ENCODE measurements at regions not wholly inside any gene's neighbourhood (a gene's known extent, or its start where the extent isn't known, plus 50 kb on each side); places are given as distances from the start of the nearest gene placed in this dataset.

DNA sequence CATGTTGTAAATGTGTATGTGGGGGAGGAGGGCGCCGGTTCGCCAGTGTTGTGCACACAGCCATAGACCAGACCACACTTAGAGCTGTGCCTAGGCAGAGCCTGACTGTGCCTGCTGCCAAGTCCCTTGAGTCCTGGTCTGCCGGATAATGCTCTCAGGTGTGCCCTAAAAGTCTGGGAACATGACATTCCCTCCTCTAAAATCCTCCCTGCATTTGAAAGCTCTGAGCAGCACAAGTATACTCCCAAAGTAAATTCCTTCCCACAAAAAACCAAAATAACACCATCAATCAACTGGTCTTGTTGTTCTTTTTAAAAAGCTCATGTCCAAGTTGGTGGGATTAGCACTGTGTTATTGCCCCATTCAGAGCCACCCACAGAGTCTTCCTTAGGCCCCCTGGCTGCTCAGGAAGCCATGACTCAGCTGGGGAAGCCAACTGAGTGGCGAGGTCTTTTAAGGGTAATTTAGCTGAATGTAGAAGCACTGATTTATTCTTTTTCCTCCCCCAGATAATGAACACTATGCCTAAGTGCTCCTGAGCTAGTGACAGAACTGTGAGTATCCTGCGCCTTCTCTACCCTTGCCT is 147.8 kb upstream of the MCTP2 start:
- Histone ChIP-seq H3K9me3 (ENCODE audit: severe bottlenecking) (no peaks in the 10 kb centered on the region), H3K27ac (no peak overlapping the region), H3K36me3 (no peaks in the 10 kb centered on the region), H3K27me3 (ENCODE audit: insufficient read depth, low read depth, severe bottlenecking) (peaks cover 71% of the 10 kb centered on the region), H3K4me3 (ENCODE audit: low read depth, low read length) (no peak overlapping the region)
- TF ChIP-seq, protein P1, sequence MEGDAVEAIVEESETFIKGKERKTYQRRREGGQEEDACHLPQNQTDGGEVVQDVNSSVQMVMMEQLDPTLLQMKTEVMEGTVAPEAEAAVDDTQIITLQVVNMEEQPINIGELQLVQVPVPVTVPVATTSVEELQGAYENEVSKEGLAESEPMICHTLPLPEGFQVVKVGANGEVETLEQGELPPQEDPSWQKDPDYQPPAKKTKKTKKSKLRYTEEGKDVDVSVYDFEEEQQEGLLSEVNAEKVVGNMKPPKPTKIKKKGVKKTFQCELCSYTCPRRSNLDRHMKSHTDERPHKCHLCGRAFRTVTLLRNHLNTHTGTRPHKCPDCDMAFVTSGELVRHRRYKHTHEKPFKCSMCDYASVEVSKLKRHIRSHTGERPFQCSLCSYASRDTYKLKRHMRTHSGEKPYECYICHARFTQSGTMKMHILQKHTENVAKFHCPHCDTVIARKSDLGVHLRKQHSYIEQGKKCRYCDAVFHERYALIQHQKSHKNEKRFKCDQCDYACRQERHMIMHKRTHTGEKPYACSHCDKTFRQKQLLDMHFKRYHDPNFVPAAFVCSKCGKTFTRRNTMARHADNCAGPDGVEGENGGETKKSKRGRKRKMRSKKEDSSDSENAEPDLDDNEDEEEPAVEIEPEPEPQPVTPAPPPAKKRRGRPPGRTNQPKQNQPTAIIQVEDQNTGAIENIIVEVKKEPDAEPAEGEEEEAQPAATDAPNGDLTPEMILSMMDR (IDR thresholded peaks at IDR 0.05; ENCODE audit: low read depth, low read length) = no peak
- no peak for DNase-seq

DNA sequence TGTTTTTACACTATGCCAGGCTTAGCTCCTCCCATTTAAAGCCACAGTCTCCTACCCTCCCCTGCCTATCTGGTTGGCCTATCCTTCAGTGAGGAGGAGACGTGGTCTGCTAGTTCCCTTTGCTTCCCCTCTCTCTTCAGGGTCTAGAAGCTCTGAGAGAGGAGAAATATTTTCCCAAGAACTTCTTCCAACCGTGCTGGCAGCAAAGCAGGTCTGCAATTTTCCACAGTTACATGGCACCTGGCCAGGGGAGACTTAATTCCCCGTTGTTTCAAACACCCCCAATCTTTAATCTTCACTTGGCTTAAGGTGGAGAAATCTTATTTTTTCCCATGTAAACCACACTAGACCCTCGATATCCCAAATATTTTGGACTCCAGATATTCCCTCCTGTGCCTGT is 149.5 kb upstream of the MCTP2 start:
- Histone ChIP-seq H3K9me3 (ENCODE audit: severe bottlenecking) (no peaks in the 10 kb centered on the region), H3K4me3 (ENCODE audit: low read depth, low read length) (no peak overlapping the region), H3K36me3 (no peaks in the 10 kb centered on the region), H3K27ac (no peak overlapping the region), H3K27me3 (ENCODE audit: insufficient read depth, low read depth, severe bottlenecking) (peaks cover 69% of the 10 kb centered on the region)
- no peak for DNase-seq
- TF ChIP-seq, protein P1 (IDR thresholded peaks at IDR 0.05; ENCODE audit: low read depth, low read length) = no peak

DNA sequence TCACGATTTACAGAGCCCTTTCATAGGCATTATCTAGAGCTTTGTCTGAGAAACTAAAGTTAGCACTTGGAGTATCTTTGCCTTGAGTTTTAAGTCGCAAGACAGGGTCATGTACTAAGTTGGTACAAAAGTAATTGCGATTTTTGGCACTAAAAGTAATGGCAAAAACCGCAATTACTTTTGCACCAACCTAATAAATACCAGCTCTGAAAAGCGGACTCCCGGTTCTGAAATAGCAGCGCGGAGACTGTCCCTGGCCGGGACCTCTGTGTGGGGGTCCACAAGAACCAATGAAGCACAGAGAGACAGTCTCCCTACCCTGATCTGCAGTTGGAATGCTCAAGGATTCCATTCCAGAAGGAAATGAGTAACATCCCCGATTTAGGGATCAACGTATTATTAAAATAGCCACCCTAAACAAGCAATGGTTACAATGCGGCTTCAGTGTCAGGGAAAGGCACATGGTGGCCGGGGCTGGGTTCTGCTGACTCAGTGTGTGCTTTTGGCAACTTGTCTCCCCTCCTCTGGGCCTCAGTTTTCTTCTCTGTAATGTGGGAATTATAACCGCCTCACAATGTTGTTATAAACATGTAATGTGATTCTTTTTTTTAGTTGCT is 150.3 kb upstream of the MCTP2 start:
- TF ChIP-seq, protein P1 (IDR thresholded peaks at IDR 0.05; ENCODE audit: low read depth, low read length) = no peak
- H3K27me3 ChIP-seq (ENCODE audit: insufficient read depth, low read depth, severe bottlenecking) = peaks cover 66% of the 10 kb centered on the region
- no peaks in the 10 kb centered on the region for H3K9me3 ChIP-seq (ENCODE audit: severe bottlenecking)
- DNase-seq = no peak
- no peaks in the 10 kb centered on the region for H3K36me3 ChIP-seq
- no peak overlapping the region for H3K4me3 ChIP-seq (ENCODE audit: low read depth, low read length)
- H3K27ac ChIP-seq = no peak overlapping the region

DNA sequence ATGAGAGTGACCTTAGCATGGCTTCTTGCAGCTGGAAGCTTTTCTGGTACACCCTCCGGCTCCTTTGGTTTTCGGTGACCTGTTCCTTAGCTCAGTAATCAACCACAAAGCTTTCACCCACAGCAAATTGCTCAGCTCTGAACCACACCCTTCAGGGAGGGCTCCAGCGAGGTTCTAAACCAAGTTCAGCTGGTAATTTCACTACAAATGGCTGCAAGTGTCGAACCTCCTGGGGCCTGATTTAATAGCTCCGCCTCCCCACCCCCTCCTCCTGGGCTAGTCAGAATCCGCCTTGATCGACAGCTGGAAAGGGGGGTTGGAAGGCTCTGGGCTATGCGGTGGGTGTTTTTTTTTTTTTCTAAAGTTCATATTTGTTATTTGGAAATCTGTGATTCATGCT is 150.9 kb upstream of the MCTP2 start:
- peaks cover 69% of the 10 kb centered on the region for H3K27me3 ChIP-seq (ENCODE audit: insufficient read depth, low read depth, severe bottlenecking)
- TF ChIP-seq, protein P1 (IDR thresholded peaks at IDR 0.05; ENCODE audit: low read depth, low read length) = no peak
- H3K9me3 ChIP-seq (ENCODE audit: severe bottlenecking) = no peaks in the 10 kb centered on the region
- H3K4me3 ChIP-seq (ENCODE audit: low read depth, low read length) = no peak overlapping the region
- no peaks in the 10 kb centered on the region for H3K36me3 ChIP-seq
- no peak for DNase-seq
- no peak overlapping the region for H3K27ac ChIP-seq

DNA sequence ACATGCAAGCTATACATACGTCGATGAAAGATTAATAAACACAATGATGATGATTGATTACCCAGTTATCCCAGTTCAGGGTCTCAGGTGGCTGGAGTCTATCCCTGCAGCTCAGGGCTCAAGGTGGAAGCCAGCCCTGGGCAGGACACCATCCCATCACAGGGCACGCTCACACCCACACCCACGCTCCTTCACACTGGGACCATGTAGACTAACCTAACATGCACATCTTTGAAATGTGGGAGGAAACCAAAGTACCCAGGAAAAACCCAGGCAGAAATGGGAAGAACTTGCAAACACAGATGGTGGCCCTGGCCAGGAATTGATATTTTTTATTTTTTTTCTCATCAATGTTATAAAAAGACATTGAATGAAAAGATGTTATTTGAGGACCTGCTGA is 151.4 kb upstream of the MCTP2 start:
- no peaks in the 10 kb centered on the region for H3K9me3 ChIP-seq (ENCODE audit: severe bottlenecking)
- peaks cover 69% of the 10 kb centered on the region for H3K27me3 ChIP-seq (ENCODE audit: insufficient read depth, low read depth, severe bottlenecking)
- no peak overlapping the region for H3K4me3 ChIP-seq (ENCODE audit: low read depth, low read length)
- TF ChIP-seq, protein P1 (IDR thresholded peaks at IDR 0.05; ENCODE audit: low read depth, low read length) = no peak
- DNase-seq = no peak
- no peaks in the 10 kb centered on the region for H3K36me3 ChIP-seq
- no peak overlapping the region for H3K27ac ChIP-seq

DNA sequence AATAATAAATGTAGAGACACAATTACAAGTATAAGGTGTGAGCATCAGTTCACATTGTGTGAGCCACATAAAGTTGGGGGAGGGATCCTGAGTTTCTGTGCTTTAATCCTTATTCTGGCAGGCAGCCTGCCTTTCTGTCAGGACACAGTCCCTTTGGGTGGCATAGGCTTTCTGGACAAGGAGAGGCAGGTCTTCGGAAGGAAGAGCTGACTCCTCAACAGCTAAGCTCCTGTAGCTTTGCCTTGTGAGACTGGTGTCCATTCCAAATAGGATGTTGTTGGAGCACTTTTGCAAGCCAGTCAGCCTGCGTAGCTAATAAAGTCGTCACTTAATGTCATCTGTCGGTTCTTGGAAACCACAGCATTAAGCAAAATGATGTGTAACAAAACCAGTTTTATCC is 151.9 kb upstream of the MCTP2 start:
- H3K27ac ChIP-seq = no peak overlapping the region
- H3K27me3 ChIP-seq (ENCODE audit: insufficient read depth, low read depth, severe bottlenecking) = peaks cover 71% of the 10 kb centered on the region
- H3K4me3 ChIP-seq (ENCODE audit: low read depth, low read length) = no peak overlapping the region
- H3K9me3 ChIP-seq (ENCODE audit: severe bottlenecking) = no peaks in the 10 kb centered on the region
- H3K36me3 ChIP-seq = no peaks in the 10 kb centered on the region
- TF ChIP-seq, protein P1 (IDR thresholded peaks at IDR 0.05; ENCODE audit: low read depth, low read length) = no peak
- DNase-seq = no peak
